Stomach (tissue), 8 donors: ENCODE measurements at regions not wholly inside any gene's neighbourhood (a gene's known extent, or its start where the extent isn't known, plus 50 kb on each side); places are given as distances from the start of the nearest gene placed in this dataset.

Source experiments
- DNase-seq, 2 donors: peaks; one replicate each; pipeline versions ENCODE4 v3.0.0 to v3.0.0-alpha.2; 2013 to 2019
- H3K27ac ChIP-seq, 5 donors: fragments of 200-600 bp in 4 of 5; sonication (generic) in 4 of 5; one replicate each; pipeline ENCODE4 v1.5.1; 2013 to 2019; ENCODE audit warnings: mild to moderate bottlenecking in 1 of 5, moderate library complexity in 1 of 5
- H3K27me3 ChIP-seq, 3 donors: fragments of 200-600 bp; sonication (generic); one replicate each; pipeline ENCODE4 v1.5.1; 2017 to 2019; ENCODE audit warnings: mixed run types in 1 of 3
- H3K36me3 ChIP-seq, 4 donors: fragments of 200-600 bp; sonication (generic); 1 replicate in 3 of 4; 2 replicates in 1 of 4; pipeline ENCODE4 v1.5.1; 2016 to 2019
- H3K4me1 ChIP-seq, 4 donors: fragments of 200-600 bp; sonication (generic); one replicate each; pipeline ENCODE4 v1.5.1; 2016 to 2019
- H3K4me3 ChIP-seq, 4 donors: fragments of 200-600 bp; sonication (generic) in 3 of 4; one replicate each; pipeline ENCODE4 v1.5.1; 2016 to 2019; ENCODE audit warnings: mild to moderate bottlenecking in 1 of 4
- H3K9me3 ChIP-seq, 4 donors: fragments of 200-600 bp; sonication (generic); one replicate each; pipeline ENCODE4 v1.5.1; 2016 to 2019
- CTCF ChIP-seq, 7 experiments: fragments of 450-650 bp in 4 of 7; fragments of 200-600 bp in 3 of 7; sonication (generic) in 3 of 7; IDR thresholded peaks; one replicate each; pipeline ENCODE4 v1.5.1; 2016 to 2019; ENCODE audit warnings: antibody characterized with exemption in 7 of 7, control low read depth in 2 of 7, mild to moderate bottlenecking in 1 of 7
- EP300 ChIP-seq: sonication (generic); formaldehyde crosslinking; IDR thresholded peaks from one replicate; pipeline ENCODE4 v1.6.1; 2017; ENCODE audit warnings: antibody characterized with exemption
- POLR2A ChIP-seq, 4 donors: fragments of 450-650 bp; IDR thresholded peaks; one replicate each; pipeline ENCODE4 v1.6.1; 2016; ENCODE audit warnings: antibody characterized with exemption in 4 of 4, control low read depth in 2 of 4, mild to moderate bottlenecking in 1 of 4, moderate library complexity in 1 of 4
- POLR2AphosphoS5 ChIP-seq, 3 donors: sonication (generic); formaldehyde crosslinking; IDR thresholded peaks; one replicate each; pipeline ENCODE4 v1.6.1; 2016; ENCODE audit warnings: antibody characterized with exemption in 3 of 3
- WGBS, 5 donors: extraction: QIAGEN DNeasy Blood & Tissue Kit in 3 of 5; methylation state at CpG; one replicate each; pipeline versions ENCODE4 v1.1.5 to v1.1.7; 2013 to 2018; 5-methylcytosine and 5-hydroxymethylcytosine counted together
- intact Hi-C: fragments of 100-400 bp; cut with DNase I; formaldehyde crosslinking; loops from one replicate; pipeline ENCODE4 v1.15.1; 2023; ENCODE audit warnings: low total_unique reads
- donor health status: healthy with polysubstance abuse.
- donor health status: Bipolar disorder and iron deficiency.
- donor health status: healthy.

GRCh38 chr6:139443231-139444112, 69.0 kb upstream of the CITED2 start:
- Histone ChIP-seq H3K4me1 (no peaks in the 10 kb centered on the region), H3K27ac (no peak overlapping the region), H3K9me3 (no peaks in the 10 kb centered on the region), H3K4me3 (no peak overlapping the region), H3K27me3 (no peaks in the 10 kb centered on the region), H3K36me3 (no peaks in the 10 kb centered on the region)
- intact Hi-C loops, result no loop called here
- no peak for TF ChIP-seq POLR2AphosphoS5 (IDR thresholded peaks at IDR 0.05)
- TF ChIP-seq POLR2A (IDR thresholded peaks at IDR 0.05), result no peak
- TF ChIP-seq CTCF (IDR thresholded peaks at IDR 0.05), result no peak
- TF ChIP-seq EP300, result no peak
- DNase-seq, result no peak
- 68 to 78% (median 75%) methylated on average over 15 of the region's 15 CpGs for WGBS, 5 donors

GRCh38 chr6:139442188-139442671, 67.8 kb upstream of the CITED2 start:
- TF ChIP-seq EP300 (no peak), POLR2AphosphoS5 (IDR thresholded peaks at IDR 0.05) (no peak), CTCF (IDR thresholded peaks at IDR 0.05) (no peak), POLR2A (IDR thresholded peaks at IDR 0.05) (no peak)
- H3K27me3 ChIP-seq, result no peaks in the 10 kb centered on the region
- WGBS, 5 donors, result 50 to 72% (median 60%) methylated on average over 4 of the region's 4 CpGs
- H3K4me3 ChIP-seq, result no peak overlapping the region
- no peaks in the 10 kb centered on the region for H3K36me3 ChIP-seq
- no peak for DNase-seq
- no peak overlapping the region for H3K27ac ChIP-seq
- no peaks in the 10 kb centered on the region for H3K4me1 ChIP-seq
- no peaks in the 10 kb centered on the region for H3K9me3 ChIP-seq
- intact Hi-C loops, result no loop called here

- DNase-seq, result peak in 1 of 2 donors; percentile 43
- H3K27ac ChIP-seq, result no peak overlapping the region
- WGBS, 5 donors, result 60 to 72% (median 68%) methylated on average over 6 of the region's 6 CpGs
- intact Hi-C loops, result no loop called here
- no peaks in the 10 kb centered on the region for H3K4me1 ChIP-seq
- H3K9me3 ChIP-seq, result no peaks in the 10 kb centered on the region
- H3K36me3 ChIP-seq, result no peaks in the 10 kb centered on the region
- TF ChIP-seq POLR2AphosphoS5 (IDR thresholded peaks at IDR 0.05), result no peak
- TF ChIP-seq EP300, result no peak
- no peak for TF ChIP-seq CTCF (IDR thresholded peaks at IDR 0.05)
- no peak for TF ChIP-seq POLR2A (IDR thresholded peaks at IDR 0.05)
- H3K4me3 ChIP-seq, result no peak overlapping the region
- H3K27me3 ChIP-seq, result no peaks in the 10 kb centered on the region
Observed at GRCh38 chr6:139439349-139439748, 64.9 kb upstream of the CITED2 start.

- Histone ChIP-seq H3K9me3 (no peaks in the 10 kb centered on the region), H3K27me3 (no peaks in the 10 kb centered on the region), H3K27ac (no peak overlapping the region), H3K36me3 (no peaks in the 10 kb centered on the region), H3K4me3 (no peak overlapping the region), H3K4me1 (peaks cover 0 to 2% (median under 1%) of the 10 kb centered on the region in 4 donors)
- WGBS, 5 donors, result 87 to 96% (median 93%) methylated on average over 5 of the region's 5 CpGs
- intact Hi-C loops, result no loop called here
- no peak for TF ChIP-seq POLR2AphosphoS5 (IDR thresholded peaks at IDR 0.05)
- TF ChIP-seq EP300, result no peak
- no peak for TF ChIP-seq CTCF (IDR thresholded peaks at IDR 0.05)
- TF ChIP-seq POLR2A (IDR thresholded peaks at IDR 0.05), result no peak
- no peak for DNase-seq
Observed at GRCh38 chr6:139438775-139439174, 64.3 kb upstream of the CITED2 start.
